ENCODE measurements at regions not wholly inside any gene's neighbourhood (a gene's known extent, or its start where the extent isn't known, plus 50 kb on each side); places are given as distances from the start of the nearest gene placed in this dataset.

DNA sequence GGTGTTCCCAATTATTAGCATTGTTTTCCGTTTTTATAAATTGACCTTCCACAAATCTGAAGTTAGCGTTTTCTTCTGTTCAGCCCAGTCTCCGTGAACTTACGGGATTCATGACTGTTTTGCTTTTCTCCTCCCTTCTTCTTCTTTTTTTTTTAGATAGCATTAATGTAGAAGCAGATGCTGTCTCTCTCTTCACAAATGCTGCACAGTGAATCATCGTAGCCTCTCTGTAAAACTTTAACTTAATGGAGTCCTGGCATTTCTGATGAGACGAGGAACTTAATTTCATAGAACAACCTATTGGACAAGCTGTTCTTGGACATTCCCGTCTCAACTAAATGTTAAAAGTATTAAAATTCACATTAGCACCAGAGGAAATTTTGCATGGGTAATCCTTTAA lies 138.0 kb upstream of the EEF1E1 start:
- TF ChIP-seq POLR2A (IDR thresholded peaks at IDR 0.05; ENCODE audit: low read depth) = no peak
- TF ChIP-seq POLR2AphosphoS5 (IDR thresholded peaks at IDR 0.05) = no peak
- TF ChIP-seq, protein P1, sequence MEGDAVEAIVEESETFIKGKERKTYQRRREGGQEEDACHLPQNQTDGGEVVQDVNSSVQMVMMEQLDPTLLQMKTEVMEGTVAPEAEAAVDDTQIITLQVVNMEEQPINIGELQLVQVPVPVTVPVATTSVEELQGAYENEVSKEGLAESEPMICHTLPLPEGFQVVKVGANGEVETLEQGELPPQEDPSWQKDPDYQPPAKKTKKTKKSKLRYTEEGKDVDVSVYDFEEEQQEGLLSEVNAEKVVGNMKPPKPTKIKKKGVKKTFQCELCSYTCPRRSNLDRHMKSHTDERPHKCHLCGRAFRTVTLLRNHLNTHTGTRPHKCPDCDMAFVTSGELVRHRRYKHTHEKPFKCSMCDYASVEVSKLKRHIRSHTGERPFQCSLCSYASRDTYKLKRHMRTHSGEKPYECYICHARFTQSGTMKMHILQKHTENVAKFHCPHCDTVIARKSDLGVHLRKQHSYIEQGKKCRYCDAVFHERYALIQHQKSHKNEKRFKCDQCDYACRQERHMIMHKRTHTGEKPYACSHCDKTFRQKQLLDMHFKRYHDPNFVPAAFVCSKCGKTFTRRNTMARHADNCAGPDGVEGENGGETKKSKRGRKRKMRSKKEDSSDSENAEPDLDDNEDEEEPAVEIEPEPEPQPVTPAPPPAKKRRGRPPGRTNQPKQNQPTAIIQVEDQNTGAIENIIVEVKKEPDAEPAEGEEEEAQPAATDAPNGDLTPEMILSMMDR (IDR thresholded peaks at IDR 0.05) = no peak
- no peak for TF ChIP-seq EP300 (IDR thresholded peaks at IDR 0.05)
- Histone ChIP-seq H3K27ac (replicated peaks in 1 of 4) (no peak overlapping the region), H3K27me3 (peaks cover 0 to 39% (median 0%) of the 10 kb centered on the region in 4 donors), H3K36me3 (no peaks in the 10 kb centered on the region), H3K9me3 (no peaks in the 10 kb centered on the region), H3K4me3 (no peak overlapping the region), H3K4me1 (no peaks in the 10 kb centered on the region)
- no peak for DNase-seq (ENCODE audit: extremely low spot score)
- 76% methylated on average over 7 of the region's 7 CpGs for WGBS
- intact Hi-C loops (cut with DNase I) = no loop called here

DNA sequence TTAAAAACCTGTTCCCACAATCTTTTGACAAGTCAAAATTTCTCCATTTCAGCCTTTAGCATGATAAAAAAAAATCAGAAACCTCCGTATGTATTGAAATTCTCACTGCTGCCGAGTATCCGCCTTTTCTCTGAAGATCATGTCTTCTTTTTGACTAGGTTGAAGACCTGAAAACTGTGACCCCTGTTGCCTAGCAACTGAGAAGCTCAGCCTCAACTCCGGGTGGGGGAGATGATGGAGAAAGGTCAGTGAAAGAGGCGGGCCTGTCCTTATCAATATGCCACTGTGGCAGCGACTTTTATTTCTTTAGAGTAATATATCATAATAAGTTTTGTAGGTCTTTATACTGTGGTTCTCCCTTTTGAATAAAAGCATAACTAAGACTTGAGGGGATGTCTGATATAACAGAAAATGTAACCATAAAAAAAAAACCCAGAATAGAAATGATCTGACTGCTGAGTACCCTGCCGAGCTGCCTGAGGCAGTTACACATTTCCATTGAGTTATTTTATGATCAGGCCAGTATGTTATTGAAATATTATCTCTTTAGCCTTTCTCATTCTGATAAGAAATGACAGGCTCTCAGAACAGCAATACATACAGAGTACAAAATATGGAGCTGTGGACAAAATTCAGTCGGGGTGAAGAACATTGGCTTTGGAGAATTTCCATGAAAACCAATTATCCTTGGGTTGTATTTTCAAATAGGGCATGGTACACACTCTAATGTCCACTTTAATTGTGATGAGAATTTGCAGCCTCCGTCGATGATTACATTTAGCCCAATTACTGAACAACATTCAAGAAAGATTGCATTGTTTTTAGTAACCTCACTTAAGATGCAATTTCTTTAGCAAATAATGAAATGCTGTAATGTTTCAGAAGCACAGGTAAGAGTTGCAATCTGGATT lies 136.7 kb upstream of the EEF1E1 start:
- H3K4me3 ChIP-seq = no peak overlapping the region
- TF ChIP-seq POLR2A (IDR thresholded peaks at IDR 0.05; ENCODE audit: low read depth) (no peak), POLR2AphosphoS5 (IDR thresholded peaks at IDR 0.05) (no peak), EP300 (IDR thresholded peaks at IDR 0.05) (no peak)
- TF ChIP-seq, protein P1 (IDR thresholded peaks at IDR 0.05) = no peak
- no peaks in the 10 kb centered on the region for H3K4me1 ChIP-seq
- H3K27ac ChIP-seq (replicated peaks in 1 of 4) = no peak overlapping the region
- no peak for DNase-seq (ENCODE audit: extremely low spot score)
- intact Hi-C loops (cut with DNase I) = no loop called here
- H3K27me3 ChIP-seq = peaks cover 0 to 33% (median 0%) of the 10 kb centered on the region in 4 donors
- no peaks in the 10 kb centered on the region for H3K9me3 ChIP-seq
- WGBS = 48% methylated on average over 10 of the region's 10 CpGs
- no peaks in the 10 kb centered on the region for H3K36me3 ChIP-seq

DNA sequence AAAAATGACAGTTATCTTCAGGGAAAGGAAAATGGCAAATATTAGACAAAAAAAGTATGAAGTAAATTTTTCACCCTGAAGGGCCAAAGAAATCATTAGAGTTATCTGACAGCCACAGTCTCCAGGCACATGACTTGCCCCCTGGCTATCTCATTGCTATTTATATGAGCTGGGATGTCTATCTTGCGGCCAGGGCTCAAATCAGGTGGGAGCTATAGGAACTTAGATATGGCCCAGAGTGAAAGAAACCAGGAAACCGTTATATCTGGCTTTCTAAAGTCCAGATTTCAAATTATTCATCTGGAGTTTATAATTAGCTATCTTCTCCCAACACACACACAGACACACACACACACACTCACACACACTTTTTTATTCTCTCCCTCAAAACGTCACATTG lies 135.3 kb upstream of the EEF1E1 start:
- Histone ChIP-seq H3K36me3 (no peaks in the 10 kb centered on the region), H3K27ac (replicated peaks in 1 of 4) (no peak overlapping the region), H3K27me3 (peaks cover 0 to 26% (median 0%) of the 10 kb centered on the region in 4 donors), H3K9me3 (no peaks in the 10 kb centered on the region), H3K4me3 (no peak overlapping the region), H3K4me1 (no peaks in the 10 kb centered on the region)
- WGBS = 52% methylated on average over 3 of the region's 3 CpGs
- intact Hi-C loops (cut with DNase I) = no loop called here
- TF ChIP-seq EP300 (IDR thresholded peaks at IDR 0.05) (no peak), POLR2AphosphoS5 (IDR thresholded peaks at IDR 0.05) (no peak)
- TF ChIP-seq, protein P1 (IDR thresholded peaks at IDR 0.05) = no peak
- DNase-seq (ENCODE audit: extremely low spot score) = no peak

DNA sequence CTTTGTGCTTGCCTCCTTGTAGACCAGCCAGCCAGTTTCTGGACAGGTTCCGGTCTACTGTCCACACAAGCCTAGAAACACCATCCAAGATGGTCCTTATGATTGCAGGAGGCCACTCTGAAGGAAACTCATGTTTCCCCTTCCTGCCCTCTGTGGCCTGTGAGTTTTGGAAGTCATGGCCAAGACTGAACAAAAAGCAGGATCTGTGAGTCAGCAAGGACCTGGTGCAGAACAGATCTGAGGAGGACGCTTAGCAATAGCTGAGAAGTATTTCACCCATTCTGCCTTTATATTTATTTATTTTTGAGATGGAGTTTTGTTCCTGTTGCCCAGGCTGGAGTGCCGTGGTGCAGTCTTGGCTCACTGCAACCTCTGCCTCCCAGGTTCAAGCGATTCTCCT lies 134.6 kb upstream of the EEF1E1 start:
- Histone ChIP-seq H3K9me3 (no peaks in the 10 kb centered on the region), H3K4me1 (no peaks in the 10 kb centered on the region), H3K4me3 (no peak overlapping the region), H3K27me3 (peaks cover 0 to 24% (median 0%) of the 10 kb centered on the region in 4 donors), H3K27ac (replicated peaks in 1 of 4) (no peak overlapping the region), H3K36me3 (no peaks in the 10 kb centered on the region)
- 91% methylated on average over 4 of the region's 4 CpGs for WGBS
- intact Hi-C loops (cut with DNase I) = no loop called here
- no peak for TF ChIP-seq POLR2A (IDR thresholded peaks at IDR 0.05; ENCODE audit: low read depth)
- TF ChIP-seq EP300 (IDR thresholded peaks at IDR 0.05) = no peak
- TF ChIP-seq, protein P1 (IDR thresholded peaks at IDR 0.05) = no peak
- no peak for TF ChIP-seq POLR2AphosphoS5 (IDR thresholded peaks at IDR 0.05)
- no peak for DNase-seq (ENCODE audit: extremely low spot score)
